Cardiac muscle cell (in vitro differentiated cells and primary cell): ENCODE measurements at regions not wholly inside any gene's neighbourhood (a gene's known extent, or its start where the extent isn't known, plus 50 kb on each side); places are given as distances from the start of the nearest gene placed in this dataset.

Source experiments
- DNase-seq, 2 donors: peaks; one replicate each; pipeline versions ENCODE4 v3.0.0 to v3.0.0-alpha.2; 2010 to 2017; ENCODE audit warnings: low read depth in 1 of 2, low spot score in 1 of 2
- H3K27ac ChIP-seq: fragments of 200-600 bp; sonication (generic); 2 replicates; pipeline ENCODE4 v1.5.1; 2016
- H3K27me3 ChIP-seq: fragments of 200-600 bp; sonication (generic); 2 replicates; pipeline ENCODE4 v1.6.0; 2016; ENCODE audit warnings: control low read depth
- H3K36me3 ChIP-seq: fragments of 200-600 bp; sonication (generic); 2 replicates; pipeline ENCODE4 v1.5.1; 2016; ENCODE audit warnings: control low read depth
- H3K4me1 ChIP-seq: fragments of 200-600 bp; sonication (generic); 2 replicates; pipeline ENCODE4 v1.8.1; 2017; ENCODE audit warnings: low read depth, mild to moderate bottlenecking, mixed run types
- H3K4me3 ChIP-seq: fragments of 200-600 bp; sonication (generic); 2 replicates; pipeline ENCODE4 v1.5.1; 2016; ENCODE audit warnings: mild to moderate bottlenecking
- H3K9me3 ChIP-seq: fragments of 200-600 bp; sonication (generic); 2 replicates; pipeline ENCODE4 v1.5.1; 2017; ENCODE audit warnings: low read depth, mild to moderate bottlenecking, control low read depth
- TF ChIP-seq, protein P1 (sequence below): IDR thresholded peaks from 2 replicates; pipeline ENCODE4 v1.5.1; 2012; ENCODE audit warnings: low read depth, mild to moderate bottlenecking, low read length

DNA sequence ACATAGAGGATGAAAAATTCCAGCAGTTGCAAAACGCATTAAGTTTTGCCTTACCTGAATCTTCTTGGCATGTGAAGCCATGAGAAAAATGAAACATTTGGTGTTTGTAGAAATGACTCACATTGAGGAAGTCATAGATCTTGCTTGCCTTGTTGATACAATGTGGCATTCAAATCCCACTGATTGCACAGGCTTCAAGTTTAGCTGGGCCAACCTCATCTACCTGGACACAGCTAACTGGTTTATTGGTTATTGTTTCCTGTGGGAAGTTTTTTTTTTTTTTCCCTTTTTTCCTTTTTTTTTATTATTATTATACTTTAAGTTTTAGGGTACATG lies 168.9 kb upstream of the C21orf91 start:
- H3K36me3 ChIP-seq = no peaks in the 10 kb centered on the region
- H3K27me3 ChIP-seq = no peaks in the 10 kb centered on the region
- H3K9me3 ChIP-seq = no peaks in the 10 kb centered on the region
- H3K4me3 ChIP-seq = no peak overlapping the region
- DNase-seq = no peak
- TF ChIP-seq, protein P1, sequence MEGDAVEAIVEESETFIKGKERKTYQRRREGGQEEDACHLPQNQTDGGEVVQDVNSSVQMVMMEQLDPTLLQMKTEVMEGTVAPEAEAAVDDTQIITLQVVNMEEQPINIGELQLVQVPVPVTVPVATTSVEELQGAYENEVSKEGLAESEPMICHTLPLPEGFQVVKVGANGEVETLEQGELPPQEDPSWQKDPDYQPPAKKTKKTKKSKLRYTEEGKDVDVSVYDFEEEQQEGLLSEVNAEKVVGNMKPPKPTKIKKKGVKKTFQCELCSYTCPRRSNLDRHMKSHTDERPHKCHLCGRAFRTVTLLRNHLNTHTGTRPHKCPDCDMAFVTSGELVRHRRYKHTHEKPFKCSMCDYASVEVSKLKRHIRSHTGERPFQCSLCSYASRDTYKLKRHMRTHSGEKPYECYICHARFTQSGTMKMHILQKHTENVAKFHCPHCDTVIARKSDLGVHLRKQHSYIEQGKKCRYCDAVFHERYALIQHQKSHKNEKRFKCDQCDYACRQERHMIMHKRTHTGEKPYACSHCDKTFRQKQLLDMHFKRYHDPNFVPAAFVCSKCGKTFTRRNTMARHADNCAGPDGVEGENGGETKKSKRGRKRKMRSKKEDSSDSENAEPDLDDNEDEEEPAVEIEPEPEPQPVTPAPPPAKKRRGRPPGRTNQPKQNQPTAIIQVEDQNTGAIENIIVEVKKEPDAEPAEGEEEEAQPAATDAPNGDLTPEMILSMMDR = no peak
- no peak overlapping the region for H3K27ac ChIP-seq
- H3K4me1 ChIP-seq = no peaks in the 10 kb centered on the region

DNA sequence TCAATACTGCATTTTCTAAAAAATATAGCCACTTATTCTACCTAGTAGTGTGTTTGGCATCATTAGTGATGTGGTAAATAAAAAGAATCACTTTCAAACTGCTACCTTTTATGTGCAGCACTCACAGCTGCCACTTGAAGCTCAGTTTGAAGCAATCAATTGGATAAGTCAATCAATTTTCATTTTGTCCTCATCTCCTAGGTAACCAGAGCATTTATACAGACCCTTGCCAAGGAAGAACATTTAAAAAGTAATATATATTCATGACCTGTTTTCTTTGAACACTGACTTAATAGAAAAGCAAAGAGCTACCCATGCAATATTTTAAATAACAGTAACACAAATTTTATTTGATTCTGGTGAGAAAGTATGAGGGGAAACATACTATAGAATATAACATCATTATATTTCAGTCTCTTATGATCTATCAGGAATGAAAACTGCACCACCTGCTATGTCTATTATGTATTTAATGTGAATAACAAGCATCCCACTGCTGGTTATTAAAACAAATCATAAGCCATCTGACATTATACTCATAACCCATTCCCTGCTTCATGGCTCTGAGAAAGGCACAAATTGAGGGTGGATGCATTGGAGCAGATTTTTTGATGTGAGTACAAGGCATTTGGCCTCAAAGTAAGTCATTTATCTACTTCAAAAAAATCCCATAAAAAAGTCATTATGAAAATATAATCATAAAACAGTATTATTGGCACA lies 168.4 kb upstream of the C21orf91 start:
- Histone ChIP-seq H3K27me3 (no peaks in the 10 kb centered on the region), H3K4me3 (no peak overlapping the region), H3K4me1 (no peaks in the 10 kb centered on the region), H3K9me3 (no peaks in the 10 kb centered on the region), H3K36me3 (no peaks in the 10 kb centered on the region), H3K27ac (no peak overlapping the region)
- TF ChIP-seq, protein P1 = no peak
- no peak for DNase-seq

GRCh38 chr21:17981060-17981740 lies 162.0 kb upstream of the C21orf91 start:
- Histone ChIP-seq H3K27me3 (no peaks in the 10 kb centered on the region), H3K27ac (no peak overlapping the region), H3K4me1 (no peaks in the 10 kb centered on the region), H3K36me3 (no peaks in the 10 kb centered on the region), H3K9me3 (no peaks in the 10 kb centered on the region), H3K4me3 (no peak overlapping the region)
- TF ChIP-seq, protein P1 = no peak
- DNase-seq = no peak

GRCh38 chr21:17979763-17980162 lies 160.6 kb upstream of the C21orf91 start:
- Histone ChIP-seq H3K36me3 (no peaks in the 10 kb centered on the region), H3K27ac (no peak overlapping the region), H3K27me3 (no peaks in the 10 kb centered on the region), H3K4me1 (no peaks in the 10 kb centered on the region), H3K9me3 (no peaks in the 10 kb centered on the region), H3K4me3 (no peak overlapping the region)
- no peak for DNase-seq
- TF ChIP-seq, protein P1 = no peak

DNA sequence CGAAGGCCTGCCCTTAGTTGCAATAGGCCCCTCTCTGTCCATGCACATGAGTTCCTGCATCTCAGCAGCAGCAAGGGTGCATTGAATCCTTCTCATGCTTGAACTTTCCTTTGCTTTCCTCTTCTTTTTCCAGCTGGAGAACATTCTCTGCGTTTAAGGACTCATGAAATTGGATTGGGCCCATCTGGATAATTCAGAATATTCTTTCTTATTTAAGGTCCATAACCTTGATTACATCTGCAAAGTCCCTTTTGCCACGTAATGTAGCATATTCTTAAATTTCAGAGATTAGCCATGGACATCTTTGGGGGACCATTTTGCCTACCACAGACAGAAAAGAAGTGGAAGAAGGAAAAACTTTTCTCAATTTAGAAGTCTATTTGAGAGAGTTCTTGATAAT lies 159.7 kb upstream of the C21orf91 start:
- Histone ChIP-seq H3K27ac (no peak overlapping the region), H3K36me3 (no peaks in the 10 kb centered on the region), H3K9me3 (no peaks in the 10 kb centered on the region), H3K4me1 (no peaks in the 10 kb centered on the region), H3K4me3 (no peak overlapping the region), H3K27me3 (no peaks in the 10 kb centered on the region)
- TF ChIP-seq, protein P1 = no peak
- DNase-seq = no peak
